Activated naive CD4-positive, alpha-beta T cell treated with anti-CD3 and anti-CD28 coated beads for 36 hours (primary cell): ENCODE measurements at regions not wholly inside any gene's neighbourhood (a gene's known extent, or its start where the extent isn't known, plus 50 kb on each side); places are given as distances from the start of the nearest gene placed in this dataset. TPM values are rescaled to one million over a fixed set of nuclear protein-coding genes. Genes with fewer than 3 reads are reported as not detected.

Source experiments
- microRNA-seq: library from miRNA; unstranded; fragments of <30 nt; microRNA quantifications from one replicate; pipeline ENCODE4 v1.2.0, GENCODE V29; 2022; ENCODE audit warnings: borderline microRNAs expressed, borderline replicate concordance

Small RNA genes in the stretch of these regions (microRNA-seq; reads per million reads assigned to microRNA genes)
- gene MIR1246 = not detected
